Thoracic aorta (tissue), 2 donors: ENCODE measurements at regions not wholly inside any gene's neighbourhood (a gene's known extent, or its start where the extent isn't known, plus 50 kb on each side); places are given as distances from the start of the nearest gene placed in this dataset.

ENCODE experiments used
- ATAC-seq: fragments of 150-250 bp; one replicate; pipeline ENCODE4 v1.8.0; 2017; ENCODE audit warnings: low read depth; ENCODE audit not compliant: insufficient number of reproducible peaks, low FRiP score
- DNase-seq: peaks from one replicate; pipeline ENCODE4 v3.0.0-alpha.2; 2020; ENCODE audit warnings: low spot score
- H3K27ac ChIP-seq, 2 donors: fragments of 200-600 bp; sonication (generic); 1 replicate in 1 of 2; 2 replicates in 1 of 2; pipeline ENCODE4 v1.5.1; 2016; ENCODE audit warnings: mild to moderate bottlenecking in 2 of 2, moderate library complexity in 2 of 2
- H3K27me3 ChIP-seq: fragments of 200-600 bp; sonication (generic); replicated peaks from 2 replicates; pipeline ENCODE4 v1.6.0; 2016; ENCODE audit warnings: mild to moderate bottlenecking; ENCODE audit not compliant: insufficient read depth
- H3K36me3 ChIP-seq: fragments of 200-600 bp; sonication (generic); one replicate; pipeline ENCODE4 v1.5.1; 2016
- H3K4me1 ChIP-seq, 2 donors: fragments of 200-600 bp; sonication (generic); 1 replicate in 1 of 2; 2 replicates in 1 of 2; pipeline versions ENCODE4 v1.5.1 to v1.6.0; 2016; ENCODE audit warnings: low read depth in 2 of 2, mild to moderate bottlenecking in 1 of 2; ENCODE audit not compliant: control insufficient read depth in 1 of 2
- H3K4me3 ChIP-seq: fragments of 200-600 bp; sonication (generic); 2 replicates; pipeline ENCODE4 v1.5.1; 2016; ENCODE audit warnings: mild to moderate bottlenecking
- H3K9me3 ChIP-seq: fragments of 200-600 bp; sonication (generic); 2 replicates; pipeline ENCODE4 v1.5.1; 2016
- TF ChIP-seq, protein P1 (sequence below): fragments of 200-600 bp; sonication (generic); IDR thresholded peaks from one replicate; pipeline ENCODE4 v1.5.1; 2019; ENCODE audit warnings: antibody characterized with exemption

DNA sequence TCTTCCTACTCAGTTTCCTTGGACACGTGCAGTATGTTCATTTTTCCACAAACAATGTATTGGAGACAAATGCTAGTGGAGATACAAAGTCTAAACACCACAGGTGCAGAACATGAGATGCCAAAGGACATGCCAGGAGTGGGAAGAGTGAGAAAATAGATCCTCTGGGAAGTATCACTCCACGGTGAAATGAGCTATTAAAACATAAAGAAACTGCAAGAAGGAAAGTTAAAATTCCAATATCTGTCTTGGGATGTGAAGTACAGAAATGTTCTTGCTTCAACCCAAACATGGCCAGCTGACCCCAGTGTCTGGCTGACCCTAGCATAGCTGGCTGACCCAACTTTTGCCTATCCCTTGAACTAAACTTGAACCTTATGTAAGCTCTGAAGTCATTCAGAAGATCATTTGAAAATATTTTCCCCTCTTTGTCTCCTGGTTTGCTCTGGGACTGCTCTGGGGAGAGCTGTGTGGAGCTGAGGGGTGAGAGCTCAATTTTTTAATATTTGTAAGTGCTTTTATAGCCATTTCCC is 59.5 kb downstream of the FZD1 start:
- DNase-seq, result no peak
- Histone ChIP-seq H3K9me3 (no peaks in the 10 kb centered on the region), H3K4me1 (peaks cover 0 to 6% of the 10 kb centered on the region in 2 donors), H3K27ac (no peak overlapping the region), H3K36me3 (no peaks in the 10 kb centered on the region), H3K4me3 (no peak overlapping the region), H3K27me3 (no peaks in the 10 kb centered on the region)
- TF ChIP-seq, protein P1, sequence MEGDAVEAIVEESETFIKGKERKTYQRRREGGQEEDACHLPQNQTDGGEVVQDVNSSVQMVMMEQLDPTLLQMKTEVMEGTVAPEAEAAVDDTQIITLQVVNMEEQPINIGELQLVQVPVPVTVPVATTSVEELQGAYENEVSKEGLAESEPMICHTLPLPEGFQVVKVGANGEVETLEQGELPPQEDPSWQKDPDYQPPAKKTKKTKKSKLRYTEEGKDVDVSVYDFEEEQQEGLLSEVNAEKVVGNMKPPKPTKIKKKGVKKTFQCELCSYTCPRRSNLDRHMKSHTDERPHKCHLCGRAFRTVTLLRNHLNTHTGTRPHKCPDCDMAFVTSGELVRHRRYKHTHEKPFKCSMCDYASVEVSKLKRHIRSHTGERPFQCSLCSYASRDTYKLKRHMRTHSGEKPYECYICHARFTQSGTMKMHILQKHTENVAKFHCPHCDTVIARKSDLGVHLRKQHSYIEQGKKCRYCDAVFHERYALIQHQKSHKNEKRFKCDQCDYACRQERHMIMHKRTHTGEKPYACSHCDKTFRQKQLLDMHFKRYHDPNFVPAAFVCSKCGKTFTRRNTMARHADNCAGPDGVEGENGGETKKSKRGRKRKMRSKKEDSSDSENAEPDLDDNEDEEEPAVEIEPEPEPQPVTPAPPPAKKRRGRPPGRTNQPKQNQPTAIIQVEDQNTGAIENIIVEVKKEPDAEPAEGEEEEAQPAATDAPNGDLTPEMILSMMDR, result no peak
- ATAC-seq, result no peak

DNA sequence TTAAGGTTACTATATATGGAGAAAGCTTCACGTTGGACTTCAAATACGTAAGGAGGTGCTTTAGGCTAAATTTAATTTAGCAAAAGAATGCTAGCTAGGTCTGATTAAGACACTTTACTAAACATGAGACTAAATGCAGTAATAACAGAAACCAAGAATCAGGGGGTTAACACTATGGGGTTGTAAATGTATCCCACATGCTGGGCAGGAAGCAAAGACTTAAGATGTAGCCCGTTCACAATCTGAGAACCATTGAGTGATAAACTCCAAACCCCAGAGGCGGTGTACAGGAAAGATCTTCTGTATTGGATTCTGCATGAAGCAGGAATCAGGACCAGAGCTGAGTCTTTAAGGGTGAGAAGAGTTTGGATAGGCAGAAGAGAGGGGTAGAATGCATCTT is 60.4 kb downstream of the FZD1 start:
- H3K27ac ChIP-seq, result no peak overlapping the region
- TF ChIP-seq, protein P1, result no peak
- no peaks in the 10 kb centered on the region for H3K27me3 ChIP-seq
- no peaks in the 10 kb centered on the region for H3K36me3 ChIP-seq
- no peak overlapping the region for H3K4me3 ChIP-seq
- ATAC-seq, result no peak
- no peak for DNase-seq
- peaks cover 0 to 6% of the 10 kb centered on the region in 2 donors for H3K4me1 ChIP-seq
- H3K9me3 ChIP-seq, result no peaks in the 10 kb centered on the region

DNA sequence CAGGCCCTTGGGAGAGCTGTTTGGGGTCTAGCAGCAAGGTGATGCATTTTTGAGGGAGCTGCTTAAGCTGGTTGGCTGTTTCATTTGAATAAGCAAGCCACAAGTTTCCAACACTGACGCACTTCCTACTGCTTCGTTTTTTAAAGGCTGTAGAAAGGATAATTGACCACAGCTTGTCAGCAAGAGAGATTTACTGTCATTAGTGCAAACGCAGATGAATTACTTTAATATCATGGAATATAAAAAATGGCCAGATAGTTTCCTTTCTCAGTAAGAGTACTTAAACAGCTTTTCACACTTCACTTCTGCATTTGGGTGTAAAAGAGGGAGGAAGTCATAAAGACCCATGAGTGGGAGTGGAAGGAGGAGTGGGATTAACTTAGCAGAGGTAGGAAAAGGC is 61.5 kb downstream of the FZD1 start:
- TF ChIP-seq, protein P1, result no peak
- H3K27ac ChIP-seq, result no peak overlapping the region
- no peaks in the 10 kb centered on the region for H3K36me3 ChIP-seq
- peaks cover 0 to 16% of the 10 kb centered on the region in 2 donors for H3K4me1 ChIP-seq
- H3K4me3 ChIP-seq, result no peak overlapping the region
- ATAC-seq, result no peak
- DNase-seq, result no peak
- no peaks in the 10 kb centered on the region for H3K9me3 ChIP-seq
- no peaks in the 10 kb centered on the region for H3K27me3 ChIP-seq

DNA sequence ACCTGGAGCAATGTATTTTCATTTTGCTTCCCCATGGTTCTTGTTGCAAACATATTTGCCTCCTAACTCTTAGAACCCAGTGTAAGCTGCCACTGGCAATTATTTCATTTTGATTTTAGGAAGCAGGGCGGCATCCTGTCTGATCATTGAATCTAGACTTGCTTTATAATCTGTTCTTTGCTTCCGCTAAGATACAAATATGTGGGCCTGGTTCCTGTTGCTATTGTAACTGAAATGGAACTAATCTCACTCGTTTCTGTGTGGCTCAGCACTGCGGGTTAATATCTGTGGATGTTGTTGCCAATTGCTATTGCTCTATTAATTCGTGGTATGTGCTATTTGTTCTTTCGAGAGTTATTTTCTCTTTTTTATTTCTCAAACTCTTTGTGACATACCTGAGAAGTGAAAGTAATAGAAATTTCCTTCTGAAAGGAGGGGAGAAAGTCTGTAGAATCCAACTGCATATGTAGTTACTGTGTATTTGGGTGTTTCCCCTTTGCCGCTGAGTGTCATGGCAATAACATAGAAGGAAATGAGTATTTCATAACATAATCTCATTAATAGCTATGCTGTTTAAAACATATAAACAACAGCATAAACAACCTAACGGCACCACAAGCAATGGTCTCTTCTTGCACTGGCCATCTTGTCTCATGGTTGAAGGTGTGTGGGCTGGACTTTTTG is 62.4 kb downstream of the FZD1 start:
- DNase-seq (no peak), ATAC-seq (no peak)
- TF ChIP-seq, protein P1, result no peak
- H3K4me1 ChIP-seq, result peaks cover 0 to 19% of the 10 kb centered on the region in 2 donors
- H3K4me3 ChIP-seq, result no peak overlapping the region
- H3K27ac ChIP-seq, result no peak overlapping the region
- no peaks in the 10 kb centered on the region for H3K36me3 ChIP-seq
- no peaks in the 10 kb centered on the region for H3K27me3 ChIP-seq
- H3K9me3 ChIP-seq, result no peaks in the 10 kb centered on the region

DNA sequence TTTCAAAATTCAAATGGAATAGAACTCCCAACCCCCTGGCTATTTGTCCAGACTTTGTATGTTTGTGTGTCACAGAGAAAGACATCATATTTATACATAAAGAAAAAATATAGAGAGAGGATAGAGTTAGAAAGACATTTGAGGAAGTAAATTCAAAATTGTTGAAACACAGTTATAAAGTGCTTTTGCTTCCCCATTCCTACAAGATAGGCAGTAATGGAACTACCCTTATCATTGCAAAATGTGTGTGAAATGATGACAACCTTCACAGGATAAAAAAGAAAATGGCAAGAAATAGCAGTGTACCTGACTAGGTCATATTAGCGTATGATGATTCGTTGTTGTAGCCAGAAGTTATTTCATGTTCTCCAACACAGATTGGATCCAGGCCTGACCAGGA is 63.1 kb downstream of the FZD1 start:
- no peaks in the 10 kb centered on the region for H3K27me3 ChIP-seq
- no peak overlapping the region for H3K4me3 ChIP-seq
- DNase-seq (no peak), ATAC-seq (no peak)
- H3K9me3 ChIP-seq, result no peaks in the 10 kb centered on the region
- H3K4me1 ChIP-seq, result peaks cover 0 to 19% of the 10 kb centered on the region in 2 donors
- no peaks in the 10 kb centered on the region for H3K36me3 ChIP-seq
- TF ChIP-seq, protein P1, result no peak
- no peak overlapping the region for H3K27ac ChIP-seq
